GM18870 (cell line): ENCODE measurements at regions not wholly inside any gene's neighbourhood (a gene's known extent, or its start where the extent isn't known, plus 50 kb on each side); places are given as distances from the start of the nearest gene placed in this dataset.

ENCODE experiments used
- ATAC-seq: cut with Tn5 transposase; IDR thresholded peaks from one replicate; pipeline ENCODE4 v1.9.1; 2021; ENCODE audit warnings: moderate library complexity; ENCODE audit not compliant: unreplicated experiment

- ATAC-seq, result no peak
Measured at GRCh38 chr3:24595796-24596195, 101.1 kb upstream of the THRB start.

- no peak for ATAC-seq
Measured at GRCh38 chr3:24596626-24597025, 102.0 kb upstream of the THRB start.

GRCh38 chr3:24598695-24599470, 104.2 kb upstream of the THRB start:
- ATAC-seq, result no peak

- no peak for ATAC-seq
Measured at GRCh38 chr3:24601066-24601939, 106.7 kb upstream of the THRB start.

- ATAC-seq, result no peak
Measured at GRCh38 chr3:24604215-24604614, 109.6 kb upstream of the THRB start.

GRCh38 chr3:24605511-24606028, 110.9 kb upstream of the THRB start:
- no peak for ATAC-seq

- ATAC-seq, result no peak
Measured at GRCh38 chr3:24607281-24607680, 112.6 kb upstream of the THRB start.

GRCh38 chr3:24608701-24609390, 114.2 kb upstream of the THRB start:
- no peak for ATAC-seq

- no peak for ATAC-seq
Measured at GRCh38 chr3:24614359-24614758, 119.7 kb upstream of the THRB start.

GRCh38 chr3:24615177-24615576, 120.5 kb upstream of the THRB start:
- no peak for ATAC-seq

- no peak for ATAC-seq
Measured at GRCh38 chr3:24616110-24616829, 121.6 kb upstream of the THRB start.

GRCh38 chr3:24622138-24622537, 127.5 kb upstream of the THRB start:
- ATAC-seq, result no peak

GRCh38 chr3:24622696-24623225, 128.1 kb upstream of the THRB start:
- ATAC-seq, result no peak

- ATAC-seq, result no peak
Measured at GRCh38 chr3:24623657-24624056, 129.0 kb upstream of the THRB start.

- no peak for ATAC-seq
Measured at GRCh38 chr3:24624938-24625681, 130.5 kb upstream of the THRB start.

GRCh38 chr3:24628523-24629258, 134.0 kb upstream of the THRB start:
- ATAC-seq, result no peak

- no peak for ATAC-seq
Measured at GRCh38 chr3:24631481-24631880, 136.8 kb upstream of the THRB start.

- no peak for ATAC-seq
Measured at GRCh38 chr3:24639061-24639460, 144.4 kb upstream of the THRB start.
